ENCODE measurements at regions not wholly inside any gene's neighbourhood (a gene's known extent, or its start where the extent isn't known, plus 50 kb on each side); places are given as distances from the start of the nearest gene placed in this dataset.

GRCh38 chr6:90645634-90646033 lies 58.8 kb upstream of the MAP3K7 start:
- no peak for TF ChIP-seq POLR2A (IDR thresholded peaks at IDR 0.05)
- no peak for TF ChIP-seq CTCF (IDR thresholded peaks at IDR 0.05)
- no peak for TF ChIP-seq POLR2AphosphoS5 (IDR thresholded peaks at IDR 0.05)

Measured in upper lobe of left lung (tissue), 4 donors.